ENCODE measurements at regions not wholly inside any gene's neighbourhood (a gene's known extent, or its start where the extent isn't known, plus 50 kb on each side); places are given as distances from the start of the nearest gene placed in this dataset.
A peak's percentile ranks its signal among the peaks of the same experiment; 100 is the strongest.

DNA sequence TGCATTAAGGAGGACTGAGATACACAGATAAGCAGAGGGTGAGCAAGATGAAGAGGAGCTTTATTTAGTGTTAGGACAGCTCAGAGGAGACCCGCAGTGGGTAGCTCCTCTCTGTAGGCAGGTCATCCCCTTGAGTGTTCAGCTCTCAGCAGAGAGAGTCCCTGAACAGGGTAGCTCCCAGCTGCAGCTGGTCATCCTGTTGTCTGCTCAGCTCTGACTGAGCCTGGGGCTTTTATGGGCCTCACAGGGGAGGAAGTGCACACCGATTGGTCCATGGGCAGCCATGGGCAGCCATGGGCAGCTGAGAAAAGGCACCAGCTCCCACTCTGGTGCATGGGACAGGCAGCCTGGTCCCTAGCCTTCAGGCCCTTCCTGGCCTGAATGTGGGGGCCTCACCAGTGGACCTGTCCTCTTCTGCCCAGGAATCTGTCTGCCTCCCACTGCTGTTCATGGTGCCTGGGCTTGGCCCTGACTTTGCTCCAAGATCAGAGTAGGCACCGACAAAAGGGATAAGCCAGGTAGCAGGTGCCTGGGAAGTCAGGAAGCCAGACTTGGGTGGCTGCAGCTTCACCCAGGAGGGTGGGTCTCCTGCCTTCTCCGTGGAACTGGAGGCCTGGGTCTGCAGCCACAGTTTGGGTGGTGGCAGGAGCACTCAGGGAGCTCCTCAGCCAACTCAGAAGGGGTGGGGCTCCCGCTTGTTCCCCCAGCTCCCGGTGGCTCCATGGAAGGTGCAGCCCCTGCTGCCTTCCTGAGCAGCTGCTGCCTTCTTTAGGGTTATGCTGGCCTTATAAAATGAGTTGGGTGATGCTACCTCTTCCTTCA lies 54.7 kb downstream of the MYEOV start:
- DNase-seq (ENCODE audit: low read depth), result no peak

DNA sequence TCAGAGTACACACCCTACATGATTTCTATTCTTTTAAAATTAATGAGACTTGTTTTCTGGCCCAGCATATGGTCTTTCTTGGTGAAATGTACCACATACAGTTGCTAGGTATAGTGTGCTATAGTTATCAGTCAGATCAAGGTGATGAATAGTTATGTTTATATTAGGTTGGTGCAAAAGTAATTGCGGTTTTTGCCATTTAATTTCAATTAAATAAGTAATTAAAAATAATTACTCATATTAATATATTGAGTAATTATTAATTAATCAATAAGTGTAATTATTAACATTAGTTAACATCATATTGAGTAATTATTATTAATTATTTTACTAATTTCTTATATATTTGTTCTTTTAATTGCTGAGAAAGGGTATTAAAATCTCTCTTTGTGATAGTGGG lies 56.1 kb downstream of the MYEOV start:
- no peak for DNase-seq (ENCODE audit: low read depth)

DNA sequence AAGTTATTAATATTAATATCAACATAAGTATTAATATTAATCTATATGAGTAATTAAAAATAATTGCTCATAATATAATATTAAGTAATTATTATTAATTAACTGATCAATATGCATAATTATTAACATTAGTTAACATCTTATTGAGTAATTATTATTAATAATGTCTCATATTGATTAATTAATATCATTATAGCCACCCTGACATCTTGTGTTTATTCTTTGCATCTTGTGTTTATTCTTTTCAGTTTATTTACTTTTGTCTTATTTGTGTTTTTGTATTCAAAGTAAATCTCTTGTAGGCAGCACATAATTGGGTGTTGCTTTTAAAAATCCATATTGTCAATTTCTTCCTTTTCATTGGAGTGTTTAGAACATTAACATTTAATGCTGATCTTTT lies 56.6 kb downstream of the MYEOV start:
- DNase-seq (ENCODE audit: low read depth), result no peak

DNA sequence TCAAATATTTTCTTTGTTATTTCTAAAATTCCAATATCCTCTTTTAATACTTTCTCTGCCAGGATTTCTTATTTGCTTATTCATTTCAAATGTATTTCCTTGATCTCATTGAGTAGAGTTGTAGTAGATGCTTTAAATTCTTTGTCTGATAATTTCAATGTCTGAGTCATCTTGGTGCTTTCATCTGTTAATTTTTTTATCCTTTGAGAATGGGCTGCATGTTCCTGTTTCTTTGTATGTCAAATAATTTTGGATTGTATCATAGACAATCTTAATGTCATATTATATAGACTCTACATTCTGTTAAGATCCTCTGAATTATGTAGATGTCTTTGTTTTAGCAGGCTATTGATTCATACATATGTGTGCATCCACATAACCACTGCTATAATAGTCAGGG lies 57.5 kb downstream of the MYEOV start:
- no peak for DNase-seq (ENCODE audit: low read depth)

DNA sequence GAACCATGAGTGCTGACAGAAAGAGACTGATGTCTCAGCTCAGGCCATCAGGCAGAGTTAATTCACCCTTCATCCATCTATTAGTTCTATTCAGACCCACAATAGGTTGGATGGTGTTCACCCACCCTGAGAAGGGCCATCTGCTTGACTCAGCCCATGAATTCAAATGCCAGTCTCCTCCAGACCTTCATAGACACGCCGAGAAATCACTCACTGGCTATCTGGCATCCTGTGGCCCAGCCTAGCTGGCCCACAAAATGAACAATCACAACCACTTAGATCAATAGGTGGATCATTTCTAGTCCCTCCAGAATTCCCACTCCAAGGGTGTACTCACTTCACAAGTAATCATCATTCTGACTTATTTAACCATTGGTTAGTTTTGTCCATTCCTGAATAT lies 58.2 kb downstream of the MYEOV start:
- no peak for DNase-seq (ENCODE audit: low read depth)

DNA sequence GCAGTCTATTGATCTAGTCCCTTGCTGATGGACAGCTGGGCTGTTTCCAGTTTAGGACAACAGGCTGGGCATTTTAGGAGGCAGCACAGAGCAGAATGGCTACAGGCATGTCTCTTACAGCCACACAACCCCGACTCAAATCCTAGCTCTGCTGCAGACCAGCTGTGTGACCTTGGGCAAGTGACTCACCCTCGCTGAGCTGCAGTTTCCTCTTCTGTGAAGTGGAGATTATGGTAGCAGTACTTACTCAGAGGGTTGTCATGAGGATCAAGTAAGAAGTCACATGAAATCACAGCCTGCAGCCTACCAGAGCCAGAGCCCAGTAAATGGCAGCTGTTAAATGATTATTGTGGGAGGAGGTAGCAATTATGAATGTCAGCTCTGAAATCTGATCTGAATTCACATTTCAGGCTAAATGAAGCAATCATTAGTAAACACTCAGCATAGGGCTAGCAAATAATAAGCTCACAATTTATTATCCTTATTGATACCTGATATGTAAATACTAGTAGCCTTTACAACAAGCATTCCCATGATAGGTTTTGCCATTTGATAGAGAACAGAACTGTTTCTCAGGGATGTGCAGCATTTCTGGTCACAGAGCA lies 58.9 kb downstream of the MYEOV start:
- DNase-seq (ENCODE audit: low read depth), result peak; percentile 93

DNA sequence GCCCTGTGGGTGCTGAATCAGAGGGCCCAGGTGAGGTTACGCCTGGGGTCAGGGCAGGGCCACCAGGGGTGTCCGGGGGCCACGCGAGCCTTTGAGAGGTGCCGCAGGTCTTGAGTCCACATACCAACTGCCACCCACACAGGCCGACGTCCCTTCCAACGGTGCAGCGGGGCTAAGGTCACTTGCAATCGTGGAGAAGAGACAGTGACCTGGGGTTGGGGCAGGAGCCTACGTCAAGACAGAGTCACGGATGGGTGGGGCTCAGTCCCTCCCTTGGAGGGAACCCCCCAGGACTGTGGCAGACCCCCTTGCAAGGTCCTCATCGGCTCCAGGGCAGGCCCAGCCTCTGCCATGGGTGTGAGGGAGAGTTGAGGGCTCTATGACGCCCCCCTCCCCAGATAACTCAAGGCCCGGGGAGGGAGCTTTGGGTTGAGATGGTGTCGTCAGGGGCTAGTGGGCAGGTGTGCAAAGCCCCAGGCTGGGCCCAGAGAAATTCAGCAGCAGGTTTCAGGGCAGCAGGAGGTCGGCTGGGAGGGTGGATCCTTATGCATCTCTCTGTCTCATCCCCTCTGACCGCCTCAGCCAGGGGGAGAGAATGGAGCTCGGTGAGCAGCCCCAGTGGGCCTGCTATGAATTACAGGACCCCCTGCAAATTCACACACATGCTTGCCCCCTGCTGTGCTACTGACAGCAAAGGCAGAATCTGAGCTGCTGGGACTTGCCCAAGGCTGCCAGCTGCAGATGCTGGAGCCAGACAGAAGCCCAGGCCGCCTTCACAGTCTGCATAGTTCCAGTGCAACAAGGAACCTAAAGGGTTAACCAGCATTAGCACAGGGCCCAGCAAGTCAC lies 60.0 kb downstream of the MYEOV start:
- no peak for DNase-seq (ENCODE audit: low read depth)

DNA sequence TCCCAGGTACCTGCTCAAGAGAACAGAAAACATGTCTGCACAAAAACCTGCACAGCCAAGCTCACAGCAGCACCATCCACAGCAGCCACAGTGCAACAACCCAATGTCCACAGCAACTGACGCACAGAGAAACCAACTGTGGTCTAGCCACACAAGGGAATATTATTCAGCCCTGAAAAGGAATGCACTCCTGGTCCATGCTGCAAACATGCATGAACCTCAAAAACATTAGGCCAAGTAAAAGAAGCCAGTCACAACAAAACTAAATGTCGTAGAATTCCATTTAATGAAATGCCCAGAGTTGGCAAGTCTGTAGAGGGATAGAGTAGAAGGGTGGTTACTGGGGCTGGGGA lies 60.6 kb downstream of the MYEOV start:
- DNase-seq (ENCODE audit: low read depth), result no peak

DNA sequence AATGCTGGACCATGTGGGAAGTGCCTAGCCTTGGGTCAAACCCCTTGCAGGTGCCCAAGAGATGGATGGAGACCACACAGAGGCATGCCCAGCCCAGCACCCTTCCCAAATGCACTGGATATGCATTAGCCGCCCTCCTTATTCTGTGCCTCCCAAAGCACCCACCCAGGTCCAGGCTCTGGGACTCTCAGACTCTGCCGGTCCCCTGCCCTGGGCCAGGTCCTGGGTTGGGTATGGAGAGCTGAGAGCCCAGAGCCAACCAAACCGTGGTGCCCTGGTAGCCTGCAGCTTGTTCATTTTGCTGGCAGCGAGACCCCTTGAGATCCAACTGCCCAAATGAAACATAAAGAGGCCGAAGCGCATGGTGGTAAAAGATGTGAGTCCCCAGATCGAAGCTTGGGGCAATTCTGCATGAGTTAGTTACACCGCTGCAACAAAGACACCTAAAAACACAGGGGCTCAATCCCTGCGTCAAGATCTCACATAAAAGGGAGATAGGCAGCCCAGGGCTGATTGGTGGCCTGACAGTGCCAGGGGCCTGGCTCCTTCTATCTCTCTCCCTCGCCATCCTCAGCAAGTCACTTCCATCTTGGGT lies 61.5 kb downstream of the MYEOV start:
- DNase-seq (ENCODE audit: low read depth), result no peak

DNA sequence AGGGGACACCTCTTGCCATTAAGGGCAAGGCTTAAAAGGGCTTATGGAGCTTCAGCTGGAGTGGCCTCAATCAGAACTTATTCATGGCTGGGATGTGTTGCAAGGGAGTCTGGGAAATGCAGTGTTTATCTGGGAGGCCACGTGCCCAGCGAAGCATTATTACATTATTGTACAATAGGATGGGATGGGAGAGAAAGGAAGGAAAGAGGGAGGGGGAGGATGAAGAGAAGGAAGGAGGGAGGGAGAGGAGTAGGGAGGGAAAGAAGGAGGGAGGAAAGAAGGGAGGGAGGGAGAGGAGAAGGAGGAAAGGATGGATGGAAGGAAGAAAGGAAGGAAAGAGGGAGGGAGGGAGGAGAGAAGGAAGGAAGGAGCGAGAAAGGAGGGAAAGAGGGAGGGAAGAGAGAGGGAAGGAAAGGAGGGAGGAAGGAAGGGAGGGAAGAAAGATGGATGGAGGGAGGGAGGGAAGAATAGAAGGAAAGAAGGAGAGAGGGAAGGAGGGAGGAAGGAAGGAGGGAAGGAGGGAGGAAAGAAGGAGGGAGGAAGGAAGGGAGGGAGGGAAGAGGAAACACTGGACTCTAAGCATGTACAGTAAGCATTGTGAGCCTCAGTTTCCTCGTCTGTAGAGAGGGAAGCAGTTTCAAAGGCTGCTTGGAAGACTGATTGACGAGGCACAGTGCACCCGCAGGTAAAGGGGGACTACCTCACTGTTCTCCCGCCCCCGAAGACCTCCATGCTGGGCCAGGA lies 62.2 kb downstream of the MYEOV start:
- DNase-seq (ENCODE audit: low read depth), result no peak

DNA sequence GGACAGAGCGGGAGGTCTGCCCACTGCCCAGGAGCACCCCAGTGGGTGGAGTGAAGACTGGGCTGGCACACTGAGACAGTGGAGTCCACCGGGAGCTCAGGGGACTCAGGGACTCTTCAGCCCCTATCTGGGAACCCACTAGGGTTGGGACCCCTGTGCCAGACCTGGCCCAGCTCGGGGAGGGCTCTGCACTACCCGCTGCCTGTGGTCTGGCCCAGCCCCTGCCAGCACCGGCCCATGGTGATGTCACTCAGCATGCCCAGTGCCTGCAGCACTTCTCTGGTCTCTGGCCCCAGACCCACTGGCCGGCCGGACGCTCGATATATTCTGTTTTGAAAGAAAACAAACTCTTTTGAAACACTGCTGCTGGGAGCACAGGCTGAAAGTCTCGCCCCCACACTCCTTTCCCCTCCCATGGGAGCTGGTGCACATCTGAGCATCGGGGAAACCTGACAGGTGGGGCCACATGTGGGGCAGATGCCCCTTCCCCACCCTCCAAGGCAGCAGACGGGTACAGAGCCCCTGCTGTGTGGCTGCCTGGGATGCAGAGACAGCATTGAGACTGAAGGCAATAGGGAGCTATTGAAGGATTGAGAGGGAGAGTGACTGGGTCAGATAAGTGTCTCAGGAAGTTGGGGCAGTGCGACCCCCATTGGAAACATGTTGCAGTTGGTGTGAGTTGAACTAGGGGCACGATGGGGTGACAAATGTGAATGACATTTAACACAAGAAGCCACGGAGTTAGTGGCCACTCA lies 62.9 kb downstream of the MYEOV start:
- no peak for DNase-seq (ENCODE audit: low read depth)

DNA sequence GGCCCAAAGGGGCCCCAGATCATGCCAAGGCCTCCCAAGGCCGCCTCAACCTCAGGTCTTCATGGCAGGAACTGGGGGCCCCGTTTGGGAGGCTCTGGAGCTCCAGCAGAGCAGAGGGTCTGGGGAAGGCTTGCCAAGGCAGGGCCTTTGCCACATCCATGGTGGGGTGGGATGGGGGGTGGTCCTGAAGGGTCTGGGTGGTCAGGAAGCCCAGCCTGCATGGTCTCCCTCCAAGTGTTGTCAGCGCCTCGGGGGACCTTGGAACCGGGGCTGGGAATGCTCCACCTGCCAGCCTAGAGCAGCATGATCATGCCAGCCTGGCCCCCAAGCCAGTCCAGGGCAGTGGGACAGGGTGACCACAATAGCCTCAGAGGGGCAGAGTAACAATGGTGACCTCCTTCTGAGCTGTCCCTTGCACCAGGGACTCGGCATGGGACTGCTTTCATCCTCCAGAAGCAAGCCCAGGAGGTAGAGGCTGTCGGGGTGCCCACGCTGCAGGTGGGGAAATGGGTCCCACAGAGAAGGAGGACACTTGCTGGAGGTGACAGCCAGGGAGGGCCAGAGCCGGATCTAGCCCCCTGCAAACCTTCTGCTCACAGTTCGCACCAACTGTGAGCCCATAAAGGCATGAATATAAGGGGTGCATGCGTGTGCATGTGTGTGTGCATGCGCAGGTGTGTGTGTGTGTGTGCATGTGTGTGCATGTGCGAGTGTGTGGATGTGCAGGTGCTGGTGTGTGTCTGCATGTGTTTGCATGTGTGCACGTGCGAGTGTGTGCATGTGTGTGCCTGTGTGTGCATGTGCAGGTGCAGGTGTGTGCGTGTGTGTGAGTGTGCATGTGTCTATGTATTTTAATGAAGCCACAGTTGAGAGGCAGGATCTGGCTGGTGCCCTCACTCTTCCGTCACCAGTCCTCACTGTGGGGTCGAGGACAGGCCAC lies 63.8 kb downstream of the MYEOV start:
- no peak for DNase-seq (ENCODE audit: low read depth)

DNA sequence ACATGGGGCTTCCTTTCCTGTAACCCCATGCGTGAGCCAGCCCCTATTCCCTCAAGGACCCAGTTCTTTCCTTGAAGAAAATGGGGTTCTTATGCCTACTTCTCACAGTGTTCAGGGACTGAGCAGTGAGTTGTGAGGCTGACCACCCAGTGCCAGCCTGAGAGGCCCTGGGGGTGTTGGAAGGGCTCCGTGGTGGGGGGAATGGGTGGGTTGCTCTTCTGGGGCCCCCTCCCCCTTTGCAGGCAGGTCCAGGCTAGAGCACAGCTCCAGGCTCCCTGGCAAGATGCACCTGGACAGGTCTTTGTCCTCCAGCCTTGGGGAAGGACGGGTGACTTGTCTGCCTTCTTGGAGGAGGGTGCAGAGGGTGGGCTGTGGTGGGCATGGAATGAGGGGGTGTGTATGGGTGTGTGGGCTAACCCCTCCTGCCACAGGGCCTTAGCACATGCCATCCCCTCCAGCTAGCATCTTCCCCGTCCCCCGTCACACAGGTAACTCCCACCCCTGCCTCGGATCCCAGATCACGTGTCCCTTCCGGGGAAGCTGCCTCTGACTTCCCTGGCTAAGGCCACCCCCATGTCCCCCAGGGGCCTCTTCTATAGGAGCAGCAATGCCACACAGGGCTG lies 64.6 kb downstream of the MYEOV start:
- no peak for DNase-seq (ENCODE audit: low read depth)

DNA sequence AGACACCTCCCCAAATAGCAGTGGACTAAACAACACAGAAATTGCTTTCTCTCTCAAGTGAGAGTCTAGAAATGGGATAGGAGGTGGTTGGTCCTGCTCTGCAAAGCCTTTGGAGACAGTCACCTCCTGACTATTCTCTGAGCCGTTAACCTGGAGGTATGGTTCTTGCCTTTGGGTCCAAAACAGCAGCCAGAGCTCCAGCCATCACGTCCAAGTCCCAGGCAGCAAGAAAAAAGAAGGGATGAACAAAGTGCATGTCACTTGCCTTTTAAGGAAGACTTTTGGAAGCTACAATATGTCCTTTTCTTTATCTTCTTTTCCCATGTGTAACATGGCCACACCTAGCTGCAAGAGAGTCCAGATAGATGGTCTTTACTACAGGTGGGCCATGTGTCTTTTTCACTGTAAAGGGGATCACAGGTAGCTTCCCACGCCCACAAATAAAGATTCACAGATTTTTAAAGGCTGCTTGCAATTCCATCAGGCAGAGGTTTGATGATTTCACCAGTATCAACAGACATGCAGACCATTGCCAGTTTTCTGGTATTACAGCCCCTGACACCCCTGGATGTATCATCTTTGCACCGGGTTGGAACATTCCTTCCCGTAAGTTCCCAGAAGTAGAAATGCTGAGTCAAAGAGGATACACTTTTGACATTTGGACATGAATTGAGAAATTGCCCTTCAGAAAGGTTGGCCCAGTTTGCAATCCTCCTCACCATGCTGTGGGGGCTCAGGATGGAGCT lies 66.0 kb downstream of the MYEOV start:
- DNase-seq (ENCODE audit: low read depth), result no peak

DNA sequence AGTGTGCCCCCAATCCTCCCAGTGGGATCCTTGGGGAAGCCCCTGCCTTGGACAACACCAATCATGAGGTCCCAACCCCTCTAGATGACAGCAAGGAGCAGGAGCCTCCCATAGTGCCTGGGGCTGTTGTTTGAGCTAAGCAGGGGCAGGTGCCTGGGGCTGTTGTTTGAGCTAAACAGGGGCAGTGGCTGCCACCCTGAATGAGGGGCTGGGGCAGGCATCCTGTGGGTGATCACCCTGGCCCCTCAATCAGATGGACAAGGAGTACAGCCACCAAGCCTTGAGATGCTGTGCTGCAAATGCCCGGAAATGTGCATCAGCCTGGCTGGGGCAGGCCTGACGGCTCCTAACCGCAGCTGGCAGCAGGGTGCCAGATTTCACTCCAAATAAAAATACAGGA lies 66.7 kb downstream of the MYEOV start:
- no peak for DNase-seq (ENCODE audit: low read depth)

DNA sequence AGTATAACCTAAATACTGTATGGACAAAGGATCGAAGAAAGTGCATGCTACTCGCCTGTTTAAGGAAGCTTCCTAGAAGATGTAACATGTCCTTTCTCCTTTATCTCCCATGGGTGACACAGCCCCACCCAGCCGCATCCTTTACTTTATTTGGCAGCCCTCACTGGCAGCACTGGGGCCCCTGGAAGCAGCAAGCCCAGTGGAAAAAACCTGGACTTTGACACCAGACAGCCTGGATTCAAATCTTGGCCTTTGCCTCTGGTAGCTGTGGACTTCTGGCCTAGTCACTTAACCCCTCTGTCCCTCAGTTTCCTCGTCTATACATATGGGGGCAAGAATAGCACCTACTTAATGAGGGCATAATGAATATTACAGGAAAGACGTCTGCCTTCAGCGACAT lies 67.1 kb downstream of the MYEOV start:
- no peak for DNase-seq (ENCODE audit: low read depth)

DNA sequence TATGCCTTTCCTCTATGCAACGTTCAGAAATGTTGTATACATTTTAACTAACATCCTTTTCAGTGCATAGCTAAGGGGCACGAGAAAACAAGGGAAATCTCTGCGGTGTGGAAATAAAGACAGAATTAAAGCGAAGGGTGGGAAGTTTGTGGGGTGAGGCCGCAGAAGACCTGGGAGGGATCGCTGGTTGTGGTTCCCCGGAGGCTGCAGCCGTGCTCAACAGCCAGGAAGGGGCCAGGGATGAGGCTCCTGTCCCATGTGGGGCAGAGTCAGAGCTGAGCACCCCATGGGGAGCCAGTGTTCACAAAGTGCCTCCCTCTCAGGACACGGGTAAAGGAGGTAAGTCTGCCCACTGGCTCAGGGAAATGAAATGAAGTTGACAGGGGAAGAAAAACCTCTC lies 67.5 kb downstream of the MYEOV start:
- no peak for DNase-seq (ENCODE audit: low read depth)

DNA sequence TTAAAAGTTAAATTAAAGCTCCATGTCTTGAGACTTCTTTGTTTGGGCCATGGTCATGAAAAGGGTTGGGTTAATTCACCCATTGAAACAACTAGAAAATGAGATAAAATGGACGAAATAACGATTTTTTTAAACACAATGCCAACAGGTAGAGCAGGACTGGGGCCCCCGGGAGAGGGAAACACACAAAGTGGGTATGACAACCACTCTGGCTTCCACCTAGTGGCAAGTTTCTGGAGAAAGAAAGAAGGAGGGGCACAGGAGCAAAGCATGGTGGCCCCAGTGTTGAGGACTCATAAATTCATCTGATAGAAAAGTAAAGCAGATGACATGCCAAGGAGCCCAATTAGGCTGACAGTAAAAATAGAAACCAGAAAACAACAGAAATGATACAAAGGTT lies 68.4 kb downstream of the MYEOV start:
- DNase-seq (ENCODE audit: low read depth), result no peak

DNA sequence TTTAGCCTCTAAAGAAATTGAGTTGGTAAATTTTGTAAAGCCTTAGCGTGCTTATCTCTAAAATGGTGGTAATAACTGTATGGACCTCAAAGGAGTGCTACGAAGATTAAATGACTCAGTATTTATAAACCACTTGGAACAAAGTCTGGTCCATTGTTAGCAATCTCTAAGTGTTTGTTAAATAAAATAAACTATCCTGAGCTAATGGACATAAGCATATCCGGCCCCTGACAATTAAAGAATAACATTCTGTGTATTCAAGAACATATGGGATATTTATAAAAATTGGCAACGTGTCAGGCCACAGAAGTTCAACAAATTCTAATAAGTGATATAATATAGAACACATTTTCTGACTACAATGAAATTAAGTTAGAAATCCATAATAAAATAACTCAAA lies 71.0 kb downstream of the MYEOV start:
- no peak for DNase-seq (ENCODE audit: low read depth)
